HG02981 (cell line): ENCODE measurements at regions not wholly inside any gene's neighbourhood (a gene's known extent, or its start where the extent isn't known, plus 50 kb on each side); places are given as distances from the start of the nearest gene placed in this dataset.
"Not testable (repeated sequence)": the region's sequence is repeated elsewhere in the genome, so short reads cannot be mapped to it uniquely, and the experiment has no call there.

ENCODE experiments used
- ATAC-seq: cut with Tn5 transposase; IDR thresholded peaks from one replicate; pipeline ENCODE4 v1.9.1; 2021; ENCODE audit warnings: mild to moderate bottlenecking, moderate library complexity; ENCODE audit not compliant: unreplicated experiment

DNA sequence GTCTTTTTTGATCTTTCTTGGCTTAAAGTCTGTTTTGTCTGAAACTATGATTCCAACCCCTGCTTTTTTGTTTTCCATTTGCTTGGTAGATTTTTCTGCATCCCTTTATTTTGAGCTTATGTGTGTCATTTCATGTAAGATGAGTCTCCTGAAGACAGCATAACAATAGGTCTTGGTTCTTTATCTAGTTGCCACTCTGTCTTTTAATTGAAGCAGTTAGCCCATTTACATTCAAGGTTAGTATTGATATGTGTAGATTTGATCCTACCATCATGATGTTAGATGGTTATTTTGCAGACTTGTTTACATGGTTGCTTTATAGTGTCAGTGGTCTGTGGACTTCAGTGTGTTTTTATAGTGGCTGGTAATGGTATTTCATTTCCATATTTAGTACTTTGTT, 1678.9 kb downstream of the PCDH9 start:
- no peak for ATAC-seq

DNA sequence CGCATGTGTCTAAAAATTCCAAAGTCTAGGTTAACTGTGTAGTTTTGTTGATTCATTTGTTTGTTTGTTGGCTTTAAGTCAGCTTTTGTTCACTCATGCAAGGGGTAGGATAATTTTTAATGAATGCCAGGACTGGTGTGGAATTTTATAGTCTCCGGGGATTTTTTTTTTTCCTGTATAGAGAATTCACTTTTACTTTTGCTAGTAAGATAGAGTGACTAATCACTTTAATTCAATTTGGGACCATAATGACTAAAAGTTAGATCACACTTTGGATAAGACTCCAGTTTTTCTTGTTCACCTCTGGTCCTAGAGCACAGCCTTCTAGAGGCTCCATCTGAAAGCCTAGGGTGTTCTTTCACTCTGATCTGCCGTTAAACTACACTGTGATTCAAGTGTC, 1690.0 kb downstream of the PCDH9 start:
- no peak for ATAC-seq

DNA sequence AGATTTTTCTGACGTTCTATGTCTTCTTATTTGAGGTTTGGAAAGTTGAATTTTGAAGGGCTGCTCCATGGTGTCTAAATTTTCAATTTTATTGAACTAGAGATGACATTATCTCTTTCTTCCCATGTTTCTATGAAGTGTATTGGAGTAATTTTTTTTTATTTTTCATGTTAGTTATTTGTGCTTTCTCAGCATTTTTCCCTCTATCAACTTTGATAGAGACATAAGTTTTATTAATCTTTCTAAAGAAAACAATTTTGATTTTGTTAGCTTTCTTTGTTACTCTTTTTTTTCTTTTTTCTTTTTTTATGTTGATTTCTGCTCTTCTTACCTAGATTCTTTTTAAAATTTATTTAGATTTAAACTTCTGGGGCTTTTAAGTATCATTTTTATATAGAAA, 1694.8 kb downstream of the PCDH9 start:
- no peak for ATAC-seq

DNA sequence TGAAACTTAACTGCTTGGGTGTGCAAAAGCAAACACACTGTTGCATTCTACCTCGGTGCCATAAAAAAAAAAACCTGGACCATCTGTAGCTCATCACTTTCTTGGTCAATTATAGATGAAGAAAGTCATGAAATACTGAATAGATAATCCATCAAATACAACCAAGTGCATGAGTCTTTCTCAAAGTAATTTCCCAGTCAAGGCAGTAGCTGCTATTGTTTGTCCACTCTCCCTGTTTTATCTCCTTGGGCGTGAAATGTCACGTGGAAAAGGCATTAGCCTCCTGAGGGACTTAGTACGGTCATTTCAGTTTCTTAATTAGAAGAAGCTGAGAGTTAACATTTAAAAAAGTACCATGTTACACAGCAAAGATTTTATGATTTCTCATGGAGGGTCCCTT, 1697.9 kb downstream of the PCDH9 start:
- ATAC-seq: no peak

DNA sequence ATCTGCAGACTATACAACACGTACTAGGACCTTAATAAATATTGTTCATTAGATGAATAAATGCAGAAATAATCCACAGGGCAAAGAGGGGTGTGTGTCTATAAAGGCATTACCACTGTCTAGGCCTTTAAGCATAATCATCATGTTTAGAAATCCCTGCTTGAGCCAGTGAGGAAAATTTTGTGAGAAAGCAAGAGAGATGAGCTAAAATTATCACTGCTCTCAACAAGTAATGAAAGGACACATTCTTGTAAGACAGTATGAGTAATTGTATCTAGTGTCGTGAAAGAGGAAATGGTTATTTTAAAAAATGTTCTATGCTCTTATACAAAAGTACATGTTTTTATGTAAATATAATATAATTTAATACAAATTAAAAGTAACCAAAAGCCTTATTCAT, 1699.4 kb downstream of the PCDH9 start:
- no peak for ATAC-seq

DNA sequence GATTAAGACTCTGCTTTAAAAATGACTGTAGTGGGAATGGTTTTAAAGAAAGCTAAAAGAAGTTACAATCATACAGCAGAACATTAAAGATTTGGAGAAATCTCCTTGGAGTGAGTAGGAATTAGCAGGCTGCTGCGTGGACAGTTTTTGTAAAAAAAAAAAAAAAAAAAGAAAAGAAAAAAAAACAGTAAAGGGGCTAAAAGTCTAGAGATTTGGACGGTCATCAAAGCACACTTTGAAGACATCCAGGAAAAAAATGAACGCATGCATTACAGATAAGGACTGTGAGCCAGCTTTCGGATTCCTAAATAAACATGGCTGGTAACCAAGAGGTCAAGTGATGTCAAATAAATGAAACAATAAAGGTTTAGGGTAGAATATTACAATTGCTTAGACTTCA, 1700.6 kb downstream of the PCDH9 start:
- ATAC-seq: no peak

DNA sequence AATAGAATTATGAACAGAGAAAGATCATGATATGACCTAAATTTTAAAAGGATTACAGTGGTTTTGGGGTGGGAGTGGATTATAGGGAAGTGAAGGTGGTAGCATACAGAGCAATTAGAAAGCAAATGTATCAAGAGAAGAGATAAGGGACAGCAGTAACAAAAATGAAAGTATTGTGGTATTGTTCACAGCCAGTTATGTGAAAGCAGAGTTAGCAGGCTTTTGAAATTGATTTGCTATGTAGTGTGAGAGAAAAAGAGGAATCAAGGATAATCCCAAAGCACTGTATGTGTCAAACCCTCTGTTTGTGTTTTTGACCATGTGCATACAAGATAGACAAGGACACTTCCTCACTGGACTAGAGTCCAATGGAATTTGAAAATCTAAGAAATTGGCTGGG, 1721.4 kb downstream of the PCDH9 start:
- no peak for ATAC-seq

DNA sequence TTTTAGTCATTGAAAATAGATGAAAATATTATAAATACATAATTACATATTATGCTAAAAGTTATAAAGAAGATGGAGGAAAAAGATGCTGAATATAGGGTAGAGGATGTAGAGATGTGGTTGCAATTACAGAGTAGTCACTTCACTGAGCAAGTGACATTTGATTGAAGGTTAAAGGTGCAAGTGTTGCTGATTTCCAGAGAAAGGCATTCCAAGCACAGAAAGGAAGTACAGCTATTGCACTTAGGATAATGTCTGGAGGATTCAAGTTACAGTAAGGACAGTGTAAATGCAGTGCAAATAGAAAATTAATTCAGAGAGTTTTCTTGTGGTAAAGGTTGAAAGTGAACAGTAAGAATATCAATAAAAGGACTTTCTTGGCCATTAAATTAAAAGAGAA, 1721.8 kb downstream of the PCDH9 start:
- no peak for ATAC-seq

DNA sequence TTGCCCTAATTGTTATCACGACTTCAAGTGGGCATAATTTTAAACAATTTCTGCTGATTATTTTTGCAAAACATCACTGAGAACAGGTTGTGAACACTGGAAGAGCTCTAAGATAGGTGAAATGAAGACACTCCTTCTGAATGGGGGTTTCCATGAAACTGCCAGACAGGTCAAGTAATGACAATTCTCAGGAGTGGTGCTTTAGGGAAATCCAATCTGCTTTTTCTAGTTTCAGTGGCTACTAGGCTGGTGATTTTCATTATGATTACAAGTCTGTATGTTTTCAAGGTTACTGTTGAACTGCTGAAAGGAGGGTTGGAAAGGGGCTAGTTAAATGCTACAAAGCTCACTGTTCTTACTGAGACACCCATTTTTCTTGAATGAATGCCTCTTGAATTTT, 1724.2 kb downstream of the PCDH9 start:
- no peak for ATAC-seq

DNA sequence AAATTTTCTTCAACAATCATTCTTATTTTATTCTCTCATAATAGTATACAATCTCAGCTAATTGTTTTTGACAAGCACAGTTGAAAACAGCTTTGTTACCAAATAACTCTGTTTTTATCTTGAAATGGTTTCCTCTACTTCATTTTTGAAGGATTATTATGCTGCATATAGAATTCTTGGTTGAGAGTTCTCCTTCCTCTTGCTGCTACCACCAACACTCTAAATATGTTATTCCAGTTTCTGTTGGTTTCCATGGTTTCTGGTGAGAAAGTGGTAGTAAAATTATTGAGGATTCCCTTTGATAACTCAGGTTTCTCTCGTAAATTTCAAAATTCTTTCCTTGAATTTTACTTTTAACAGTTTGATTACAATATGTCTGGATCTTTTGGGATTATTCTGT, 1725.9 kb downstream of the PCDH9 start:
- ATAC-seq: no peak

DNA sequence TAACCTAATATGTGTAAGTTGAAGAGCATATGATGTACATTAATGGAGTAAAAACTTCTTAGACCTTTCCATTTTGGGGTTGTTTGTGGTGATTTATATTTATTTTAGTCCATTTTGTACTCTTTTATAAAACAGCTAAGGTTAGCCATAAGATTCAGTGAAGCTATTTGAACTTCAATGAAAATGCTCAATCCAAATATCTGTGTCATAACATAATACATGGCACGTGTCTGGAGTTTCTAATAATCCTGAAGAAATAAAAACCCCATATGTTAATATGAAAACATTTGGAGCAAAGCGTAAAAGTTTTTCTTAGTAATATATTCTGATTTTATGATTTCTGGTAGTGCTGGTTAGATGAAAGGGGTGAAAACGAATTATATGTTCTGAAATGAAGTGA, 1729.7 kb downstream of the PCDH9 start:
- no peak for ATAC-seq

DNA sequence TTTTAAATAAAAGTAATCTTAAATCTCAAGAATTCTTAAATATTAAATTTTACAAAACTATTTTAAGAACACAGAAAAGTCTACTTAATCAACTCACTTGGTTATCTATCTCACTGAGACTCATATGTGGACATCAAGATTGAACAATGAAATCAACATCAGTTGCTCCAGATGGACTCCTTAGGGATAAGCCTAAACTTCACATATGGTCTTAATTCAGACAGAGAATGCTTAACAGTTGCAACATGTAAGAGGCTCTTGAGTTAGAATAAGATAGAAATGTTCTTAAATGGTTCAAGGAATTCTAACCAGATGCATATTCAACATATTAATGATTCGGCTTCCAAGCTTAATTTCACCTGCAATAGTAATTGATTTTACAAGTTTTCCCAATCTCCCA, 1730.9 kb downstream of the PCDH9 start:
- ATAC-seq: no peak

DNA sequence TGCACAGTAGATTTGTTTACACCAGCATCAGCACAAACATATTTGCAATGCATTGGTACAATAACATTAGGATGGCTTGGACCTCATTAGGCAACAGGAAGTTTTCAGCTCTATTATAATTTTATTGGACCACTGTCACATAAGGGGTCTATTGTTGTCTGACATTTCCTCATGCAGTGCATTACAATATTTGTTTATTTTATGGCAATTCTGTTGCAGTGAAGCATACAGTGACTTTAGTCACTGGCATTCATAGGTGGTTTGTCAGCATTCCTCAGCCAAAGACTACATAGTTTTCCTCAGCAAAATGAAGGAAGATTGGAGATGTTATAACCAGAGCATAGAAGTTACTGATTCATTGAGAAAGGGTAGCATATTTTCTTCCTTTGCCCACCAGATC, 1732.9 kb downstream of the PCDH9 start:
- ATAC-seq: no peak

DNA sequence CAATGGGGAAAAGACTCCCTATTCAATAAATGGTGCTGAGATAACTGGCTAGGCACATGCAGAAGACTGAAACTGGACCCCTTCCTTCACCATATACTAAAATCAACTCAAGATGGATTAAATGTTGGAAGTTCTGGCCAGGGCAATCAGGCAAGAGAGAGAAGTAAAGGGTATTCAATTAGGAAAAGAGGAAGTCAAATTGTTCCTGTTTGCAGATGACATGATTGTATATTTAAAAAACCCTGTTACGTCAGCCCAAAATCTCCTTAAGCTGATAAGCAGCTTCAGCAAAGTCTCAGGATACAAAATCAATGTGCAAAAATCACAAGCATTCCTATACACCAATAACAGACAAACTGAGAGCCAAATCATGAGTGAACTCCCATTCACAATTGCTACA, 1739.4 kb downstream of the PCDH9 start:
- not testable (repeated sequence) for ATAC-seq

DNA sequence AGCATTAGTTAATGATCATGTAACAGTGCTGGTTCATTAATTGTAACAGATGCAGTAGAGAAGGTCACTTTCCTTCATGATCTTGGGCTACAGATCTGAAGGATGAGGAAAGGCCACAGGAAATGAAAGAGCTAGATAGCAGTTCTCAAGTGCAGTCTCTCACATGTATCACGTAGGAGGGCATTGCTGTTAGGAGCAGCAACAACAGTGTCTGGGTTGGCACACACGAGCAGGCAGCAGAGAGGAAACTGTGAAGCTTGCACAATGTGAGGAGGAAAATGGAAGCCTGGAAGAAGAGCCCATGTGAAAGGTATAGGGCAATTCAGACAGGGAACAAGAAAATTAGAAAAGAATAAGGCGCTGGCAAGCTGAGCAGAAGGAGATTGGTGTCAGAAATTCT, 1741.5 kb downstream of the PCDH9 start:
- ATAC-seq: no peak

DNA sequence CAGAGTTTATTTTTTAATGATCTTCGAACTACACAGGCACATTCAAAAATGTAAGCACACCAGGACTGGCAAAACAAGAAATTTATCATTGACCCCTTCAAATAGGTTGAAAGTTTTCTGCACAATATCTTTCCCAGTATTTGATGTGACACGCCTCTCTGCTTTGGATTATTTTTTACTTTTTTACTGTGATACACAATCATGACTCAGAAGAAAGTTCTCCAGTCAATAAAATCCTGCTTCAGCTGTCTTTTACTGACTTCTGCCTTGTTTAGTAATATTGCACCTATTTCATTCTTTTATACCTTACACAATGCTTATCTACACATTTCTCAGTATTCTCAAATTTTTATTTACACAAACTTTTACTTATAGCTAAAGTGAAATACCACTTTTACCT, 1750.4 kb downstream of the PCDH9 start:
- no peak for ATAC-seq

DNA sequence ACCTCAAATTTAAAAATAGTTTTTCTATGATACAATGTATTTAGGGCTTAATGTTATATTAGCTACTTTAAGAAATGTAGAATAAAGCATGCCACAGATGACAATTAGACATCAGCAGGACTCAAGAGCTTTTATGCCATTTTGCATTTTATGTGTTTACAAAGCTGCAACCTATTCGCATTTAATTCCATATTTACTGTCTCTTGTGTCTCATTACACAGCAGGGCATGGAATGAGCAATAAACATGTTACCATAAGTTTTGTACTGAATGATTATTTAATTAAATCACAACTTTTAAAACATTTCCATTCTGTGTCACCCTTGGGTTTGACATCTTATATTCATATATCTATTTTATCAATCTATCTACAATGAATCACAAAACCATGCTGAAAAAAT, 1756.9 kb downstream of the PCDH9 start:
- ATAC-seq: no peak

DNA sequence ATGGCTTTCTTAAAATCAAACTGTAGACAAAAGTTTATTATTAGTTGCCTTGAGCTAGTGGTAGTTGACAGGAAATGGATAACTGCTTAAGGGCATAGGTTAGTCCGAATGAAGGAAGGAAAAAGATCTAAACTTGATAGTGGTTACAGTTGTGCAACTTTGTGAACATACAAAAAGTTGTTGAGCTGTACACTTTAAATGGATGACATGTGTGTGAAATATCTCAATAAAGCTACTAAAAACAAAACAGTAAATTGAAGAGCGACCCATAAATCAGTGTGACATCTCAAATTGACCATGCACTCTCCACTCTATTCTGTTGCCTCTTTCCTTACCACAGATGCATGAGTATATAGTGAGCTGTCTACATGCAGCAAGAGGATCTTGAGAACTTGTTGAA, 1757.8 kb downstream of the PCDH9 start:
- no peak for ATAC-seq

DNA sequence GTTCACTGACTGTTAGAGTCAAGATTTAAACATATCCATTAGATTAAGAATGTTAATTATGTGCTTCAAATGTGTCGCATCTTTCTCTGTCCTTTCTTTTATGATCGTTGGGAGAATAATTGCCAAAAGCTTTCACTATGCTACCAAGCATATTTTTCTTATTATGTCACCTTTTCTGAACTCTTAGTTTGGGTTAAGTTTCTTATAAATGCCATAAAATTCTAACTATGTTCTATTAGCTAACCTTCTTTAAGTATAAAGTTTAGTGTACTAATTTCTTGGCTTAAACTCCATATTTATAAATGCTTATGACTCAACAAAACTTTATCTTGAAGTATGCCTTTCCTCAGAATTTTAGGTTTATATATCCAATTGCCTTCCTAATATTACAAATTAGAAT, 1759.4 kb downstream of the PCDH9 start:
- ATAC-seq: no peak

DNA sequence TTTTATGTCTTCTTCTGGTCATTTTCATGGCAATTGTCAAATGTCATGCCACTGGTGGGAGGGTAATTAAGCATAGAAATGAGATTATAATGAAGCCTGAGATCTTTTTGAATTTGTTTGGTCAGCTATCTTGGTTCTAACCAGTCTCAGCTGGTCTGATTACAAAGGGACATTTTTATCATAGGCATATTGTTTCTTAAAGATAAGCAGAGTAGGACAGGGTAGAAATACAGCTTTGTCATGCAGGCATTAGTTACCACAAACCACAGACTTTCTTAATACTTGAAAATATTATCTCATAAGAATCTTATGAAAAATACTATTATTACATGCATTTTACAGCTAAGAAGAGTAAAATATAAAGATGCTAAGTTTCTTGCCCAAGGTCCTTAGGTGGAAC, 1761.5 kb downstream of the PCDH9 start:
- ATAC-seq: no peak

DNA sequence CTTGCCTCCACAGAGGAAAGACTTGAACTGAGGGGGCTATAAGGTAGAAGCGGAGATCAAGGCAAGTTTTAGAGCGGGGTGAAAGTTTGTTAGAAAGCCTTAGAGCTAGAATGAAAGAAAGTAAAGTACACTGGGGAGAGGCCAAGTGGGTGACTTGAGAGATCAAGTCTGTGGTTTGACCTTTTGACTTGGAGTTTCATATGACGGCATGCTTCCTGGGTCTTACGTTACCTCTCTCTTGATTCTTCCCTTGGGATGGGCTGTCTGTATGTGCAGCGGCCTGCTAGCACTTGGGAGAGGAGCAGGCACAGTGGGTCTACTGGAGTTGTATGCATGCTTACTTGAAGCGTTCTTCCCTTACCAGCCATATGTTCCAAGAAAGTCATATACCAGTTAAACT, 1768.5 kb downstream of the PCDH9 start:
- no peak for ATAC-seq

DNA sequence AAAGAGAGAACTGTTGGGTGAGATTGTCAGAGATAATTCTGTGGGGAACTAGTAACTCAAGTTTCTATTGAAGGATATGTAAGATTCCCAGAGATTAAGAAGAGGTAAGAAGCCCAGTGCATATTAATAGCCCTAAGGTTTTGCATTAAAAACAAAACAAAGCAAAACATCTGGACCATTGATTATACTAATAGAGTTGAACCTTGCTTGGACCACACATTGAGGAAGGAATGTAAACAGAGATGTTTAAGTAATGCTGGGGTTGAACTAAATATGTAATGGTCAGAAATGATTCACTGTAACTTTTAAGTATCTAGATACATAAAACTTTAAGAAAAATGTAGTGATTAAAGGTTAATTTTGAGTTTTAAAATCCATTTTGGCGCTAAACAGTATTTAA, 1770.0 kb downstream of the PCDH9 start:
- no peak for ATAC-seq

DNA sequence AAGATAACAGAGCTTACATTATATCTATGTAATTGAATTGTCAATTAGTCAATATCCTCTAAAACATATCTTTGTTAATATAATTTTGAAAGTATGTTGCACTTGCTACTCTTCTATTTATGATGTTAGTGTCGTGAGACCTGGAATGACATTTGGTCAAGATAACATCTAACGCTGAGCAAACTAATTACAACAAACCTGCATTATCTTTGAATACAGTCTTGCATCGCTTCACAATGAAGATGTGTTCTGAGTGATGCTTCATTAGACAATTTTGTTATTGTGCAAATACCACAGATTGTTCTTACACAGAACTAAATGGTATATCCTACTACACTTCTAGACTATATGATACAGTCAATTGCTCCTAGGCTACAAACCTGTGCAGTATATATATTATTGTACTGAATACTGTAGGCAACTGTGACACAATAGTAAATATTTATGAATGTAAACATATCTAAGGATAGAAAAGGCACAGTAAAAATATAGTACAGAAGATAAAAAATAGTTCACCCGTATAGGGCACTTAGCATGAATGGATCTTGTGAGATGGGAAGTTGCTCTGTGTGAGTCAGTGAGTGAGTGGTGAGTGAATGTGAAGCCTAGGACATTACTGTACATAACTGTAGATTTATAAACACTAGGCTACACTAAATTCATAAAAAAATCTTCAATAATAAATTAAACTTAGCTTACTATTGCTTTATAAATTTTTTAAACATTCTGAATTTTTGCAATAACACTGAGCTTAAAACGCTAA, 1773.8 kb downstream of the PCDH9 start:
- ATAC-seq: no peak
